MV-4-11 (cell line): ENCODE measurements at regions not wholly inside any gene's neighbourhood (a gene's known extent, or its start where the extent isn't known, plus 50 kb on each side); places are given as distances from the start of the nearest gene placed in this dataset.
"Not testable (repeated sequence)": the region's sequence is repeated elsewhere in the genome, so short reads cannot be mapped to it uniquely, and the experiment has no call there.

Experiments
- DNase-seq: peaks from one replicate; lab custom pipeline; 2025; lab: John Stamatoyannopoulos, UW

DNA sequence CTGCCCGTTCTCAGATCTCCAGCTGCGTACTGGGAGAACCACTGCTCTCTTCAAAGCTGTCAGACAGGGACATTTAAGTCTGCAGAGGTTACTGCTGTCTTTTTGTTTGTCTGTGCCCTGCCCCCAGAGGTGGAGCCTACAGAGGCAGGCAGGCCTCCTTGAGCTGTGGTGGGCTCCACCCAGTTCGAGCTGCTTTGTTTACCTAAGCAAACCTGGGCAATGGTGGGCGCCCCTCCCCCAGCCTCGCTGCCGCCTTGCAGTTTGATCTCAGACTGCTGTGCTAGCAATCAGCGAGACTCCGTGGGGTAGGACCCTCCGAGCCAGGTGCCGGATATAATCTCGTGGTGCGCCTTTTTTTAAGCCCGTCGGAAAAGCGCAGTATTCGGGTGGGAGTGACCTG is 66.2 kb upstream of the GPR141 start:
- DNase-seq = not testable (repeated sequence)

DNA sequence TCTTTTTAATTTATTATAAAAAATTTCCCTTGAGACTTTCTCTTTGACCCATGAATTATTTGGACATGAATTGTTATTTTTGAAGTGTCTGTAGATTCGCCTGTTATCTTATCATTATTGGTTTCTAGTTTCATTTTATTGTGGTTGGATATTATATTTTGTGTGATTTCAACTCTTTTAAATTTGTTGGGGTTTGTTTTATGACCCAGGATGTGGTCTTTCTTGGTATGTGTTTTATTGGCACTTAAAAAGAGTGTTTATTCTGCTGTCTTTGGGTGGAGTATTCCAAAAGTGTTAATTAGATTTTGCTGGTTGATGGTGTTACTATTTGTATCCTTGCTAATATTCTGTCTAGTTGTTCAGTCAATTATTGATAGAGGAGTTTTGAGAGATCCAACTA is 50.5 kb upstream of the GPR141 start:
- DNase-seq = no peak
